ENCODE measurements at regions not wholly inside any gene's neighbourhood (a gene's known extent, or its start where the extent isn't known, plus 50 kb on each side); places are given as distances from the start of the nearest gene placed in this dataset.

- Histone ChIP-seq H3K27me3 (ENCODE audit: low read depth, low read length) (no peaks in the 10 kb centered on the region), H4K20me1 (ENCODE audit: insufficient read depth, low read length) (no peaks in the 10 kb centered on the region), H3K79me2 (ENCODE audit: low read length) (no peaks in the 10 kb centered on the region), H3K4me3 (ENCODE audit: low read length) (no peak overlapping the region), H3K4me1 (ENCODE audit: low read length) (no peaks in the 10 kb centered on the region), H3K27ac (ENCODE audit: low read length) (no peak overlapping the region), H3K4me2 (ENCODE audit: low read length) (no peak overlapping the region), H3K9ac (ENCODE audit: low read length) (no peak overlapping the region), H3K36me3 (replicated peaks; ENCODE audit: low read depth, low read length) (no peaks in the 10 kb centered on the region), H2AFZ (ENCODE audit: low read depth, low read length) (no peak overlapping the region), H3K9me3 (ENCODE audit: insufficient read depth, low read length) (no peaks in the 10 kb centered on the region)
- TF ChIP-seq, protein P1, sequence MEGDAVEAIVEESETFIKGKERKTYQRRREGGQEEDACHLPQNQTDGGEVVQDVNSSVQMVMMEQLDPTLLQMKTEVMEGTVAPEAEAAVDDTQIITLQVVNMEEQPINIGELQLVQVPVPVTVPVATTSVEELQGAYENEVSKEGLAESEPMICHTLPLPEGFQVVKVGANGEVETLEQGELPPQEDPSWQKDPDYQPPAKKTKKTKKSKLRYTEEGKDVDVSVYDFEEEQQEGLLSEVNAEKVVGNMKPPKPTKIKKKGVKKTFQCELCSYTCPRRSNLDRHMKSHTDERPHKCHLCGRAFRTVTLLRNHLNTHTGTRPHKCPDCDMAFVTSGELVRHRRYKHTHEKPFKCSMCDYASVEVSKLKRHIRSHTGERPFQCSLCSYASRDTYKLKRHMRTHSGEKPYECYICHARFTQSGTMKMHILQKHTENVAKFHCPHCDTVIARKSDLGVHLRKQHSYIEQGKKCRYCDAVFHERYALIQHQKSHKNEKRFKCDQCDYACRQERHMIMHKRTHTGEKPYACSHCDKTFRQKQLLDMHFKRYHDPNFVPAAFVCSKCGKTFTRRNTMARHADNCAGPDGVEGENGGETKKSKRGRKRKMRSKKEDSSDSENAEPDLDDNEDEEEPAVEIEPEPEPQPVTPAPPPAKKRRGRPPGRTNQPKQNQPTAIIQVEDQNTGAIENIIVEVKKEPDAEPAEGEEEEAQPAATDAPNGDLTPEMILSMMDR (IDR thresholded peaks at IDR 0.05; ENCODE audit: low read depth, low read length), result no peak
- TF ChIP-seq EZH2phosphoT487 (IDR thresholded peaks at IDR 0.05; ENCODE audit: low read depth), result no peak
Observed at GRCh38 chr6:66402873-66403272, 695.8 kb upstream of the EYS start.

GRCh38 chr6:66396549-66396948 lies 689.5 kb upstream of the EYS start:
- no peaks in the 10 kb centered on the region for H3K79me2 ChIP-seq (ENCODE audit: low read length)
- no peaks in the 10 kb centered on the region for H3K9me3 ChIP-seq (ENCODE audit: insufficient read depth, low read length)
- H3K4me2 ChIP-seq (ENCODE audit: low read length), result no peak overlapping the region
- no peak overlapping the region for H3K9ac ChIP-seq (ENCODE audit: low read length)
- no peaks in the 10 kb centered on the region for H4K20me1 ChIP-seq (ENCODE audit: insufficient read depth, low read length)
- no peak overlapping the region for H3K27ac ChIP-seq (ENCODE audit: low read length)
- no peaks in the 10 kb centered on the region for H3K36me3 ChIP-seq (replicated peaks; ENCODE audit: low read depth, low read length)
- no peak for TF ChIP-seq EZH2phosphoT487 (IDR thresholded peaks at IDR 0.05; ENCODE audit: low read depth)
- TF ChIP-seq, protein P1 (IDR thresholded peaks at IDR 0.05; ENCODE audit: low read depth, low read length), result no peak
- H3K27me3 ChIP-seq (ENCODE audit: low read depth, low read length), result no peaks in the 10 kb centered on the region
- no peaks in the 10 kb centered on the region for H3K4me1 ChIP-seq (ENCODE audit: low read length)
- H3K4me3 ChIP-seq (ENCODE audit: low read length), result no peak overlapping the region
- no peak overlapping the region for H2AFZ ChIP-seq (ENCODE audit: low read depth, low read length)

DNA sequence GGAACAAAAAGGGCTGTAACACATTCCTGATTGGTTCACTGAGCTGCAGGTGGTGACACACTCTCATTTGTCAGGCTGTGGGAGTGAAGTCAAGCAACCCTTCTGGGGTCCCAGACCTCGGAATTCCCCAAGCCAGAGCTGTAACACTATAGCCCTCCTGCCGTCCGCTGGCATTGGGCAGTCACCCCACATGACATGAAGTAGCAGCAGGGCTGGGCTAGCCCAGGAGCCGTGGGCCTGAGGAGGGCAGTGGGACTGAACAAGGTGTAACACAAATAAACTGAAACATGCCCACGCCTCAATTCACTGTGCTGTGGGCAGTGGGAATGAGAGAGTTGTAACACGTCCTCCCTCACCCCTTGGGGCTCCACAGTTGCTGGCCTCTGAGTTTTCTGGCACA lies 689.1 kb upstream of the EYS start:
- no peak for TF ChIP-seq EZH2phosphoT487 (IDR thresholded peaks at IDR 0.05; ENCODE audit: low read depth)
- TF ChIP-seq, protein P1 (IDR thresholded peaks at IDR 0.05; ENCODE audit: low read depth, low read length), result no peak
- Histone ChIP-seq H3K27me3 (ENCODE audit: low read depth, low read length) (no peaks in the 10 kb centered on the region), H4K20me1 (ENCODE audit: insufficient read depth, low read length) (no peaks in the 10 kb centered on the region), H3K79me2 (ENCODE audit: low read length) (no peaks in the 10 kb centered on the region), H3K9me3 (ENCODE audit: insufficient read depth, low read length) (no peaks in the 10 kb centered on the region), H3K27ac (ENCODE audit: low read length) (no peak overlapping the region), H3K9ac (ENCODE audit: low read length) (no peak overlapping the region), H2AFZ (ENCODE audit: low read depth, low read length) (no peak overlapping the region), H3K4me2 (ENCODE audit: low read length) (no peak overlapping the region), H3K4me3 (ENCODE audit: low read length) (no peak overlapping the region), H3K4me1 (ENCODE audit: low read length) (no peaks in the 10 kb centered on the region), H3K36me3 (replicated peaks; ENCODE audit: low read depth, low read length) (no peaks in the 10 kb centered on the region)

GRCh38 chr6:66390393-66390792 lies 683.4 kb upstream of the EYS start:
- H3K36me3 ChIP-seq (replicated peaks; ENCODE audit: low read depth, low read length), result no peaks in the 10 kb centered on the region
- H3K9me3 ChIP-seq (ENCODE audit: insufficient read depth, low read length), result no peaks in the 10 kb centered on the region
- no peaks in the 10 kb centered on the region for H3K79me2 ChIP-seq (ENCODE audit: low read length)
- no peak overlapping the region for H3K4me2 ChIP-seq (ENCODE audit: low read length)
- H2AFZ ChIP-seq (ENCODE audit: low read depth, low read length), result no peak overlapping the region
- no peak overlapping the region for H3K9ac ChIP-seq (ENCODE audit: low read length)
- no peaks in the 10 kb centered on the region for H4K20me1 ChIP-seq (ENCODE audit: insufficient read depth, low read length)
- H3K4me1 ChIP-seq (ENCODE audit: low read length), result no peaks in the 10 kb centered on the region
- TF ChIP-seq, protein P1 (IDR thresholded peaks at IDR 0.05; ENCODE audit: low read depth, low read length), result no peak
- no peak for TF ChIP-seq EZH2phosphoT487 (IDR thresholded peaks at IDR 0.05; ENCODE audit: low read depth)
- no peaks in the 10 kb centered on the region for H3K27me3 ChIP-seq (ENCODE audit: low read depth, low read length)
- no peak overlapping the region for H3K4me3 ChIP-seq (ENCODE audit: low read length)
- H3K27ac ChIP-seq (ENCODE audit: low read length), result no peak overlapping the region
